ENCODE measurements at regions not wholly inside any gene's neighbourhood (a gene's known extent, or its start where the extent isn't known, plus 50 kb on each side); places are given as distances from the start of the nearest gene placed in this dataset.

- ChIA-PET POLR2A (no interaction called here), CTCF (no interaction called here)
- H3K27me3 Mint-ChIP-seq (ENCODE audit: low read depth), result no peaks in the 10 kb centered on the region
- ATAC-seq (no peak), DNase-seq (no peak)
- no peaks in the 10 kb centered on the region for H3K9me3 Mint-ChIP-seq (ENCODE audit: insufficient read depth)
- no peaks in the 10 kb centered on the region for H3K36me3 Mint-ChIP-seq (ENCODE audit: low read depth)
- H3K4me1 Mint-ChIP-seq (ENCODE audit: low read depth), result no peaks in the 10 kb centered on the region
- no peak overlapping the region for H3K27ac Mint-ChIP-seq
- no peak overlapping the region for H3K4me3 Mint-ChIP-seq
These were observed 377.9 kb downstream of the SLC4A3 start for GRCh38 chr2:220005362-220005761.

- H3K27ac Mint-ChIP-seq, result no peak overlapping the region
- H3K36me3 Mint-ChIP-seq (ENCODE audit: low read depth), result no peaks in the 10 kb centered on the region
- H3K27me3 Mint-ChIP-seq (ENCODE audit: low read depth), result no peaks in the 10 kb centered on the region
- ATAC-seq (no peak), DNase-seq (no peak)
- POLR2A ChIA-PET, result no interaction called here
- CTCF ChIA-PET, result no interaction called here
- H3K4me3 Mint-ChIP-seq, result no peak overlapping the region
- no peaks in the 10 kb centered on the region for H3K9me3 Mint-ChIP-seq (ENCODE audit: insufficient read depth)
- H3K4me1 Mint-ChIP-seq (ENCODE audit: low read depth), result no peaks in the 10 kb centered on the region
These were observed 378.8 kb downstream of the SLC4A3 start for GRCh38 chr2:220006152-220006621.

GRCh38 chr2:220011859-220012258, 384.4 kb downstream of the SLC4A3 start:
- CTCF ChIA-PET, result no interaction called here
- Mint-ChIP-seq H3K4me3 (no peak overlapping the region), H3K9me3 (ENCODE audit: insufficient read depth) (no peaks in the 10 kb centered on the region), H3K36me3 (ENCODE audit: low read depth) (no peaks in the 10 kb centered on the region), H3K27ac (no peak overlapping the region), H3K4me1 (ENCODE audit: low read depth) (no peaks in the 10 kb centered on the region), H3K27me3 (ENCODE audit: low read depth) (no peaks in the 10 kb centered on the region)
- DNase-seq (no peak), ATAC-seq (no peak)
- POLR2A ChIA-PET, result no interaction called here

GRCh38 chr2:220014961-220015360, 387.5 kb downstream of the SLC4A3 start:
- no peak for DNase-seq
- Mint-ChIP-seq H3K4me3 (no peak overlapping the region), H3K27me3 (ENCODE audit: low read depth) (no peaks in the 10 kb centered on the region), H3K9me3 (ENCODE audit: insufficient read depth) (no peaks in the 10 kb centered on the region), H3K36me3 (ENCODE audit: low read depth) (no peaks in the 10 kb centered on the region), H3K27ac (no peak overlapping the region), H3K4me1 (ENCODE audit: low read depth) (no peaks in the 10 kb centered on the region)
- POLR2A ChIA-PET, result no interaction called here
- CTCF ChIA-PET, result no interaction called here
- no peak for ATAC-seq

GRCh38 chr2:220015576-220015975, 388.1 kb downstream of the SLC4A3 start:
- no peak for DNase-seq
- Mint-ChIP-seq H3K27ac (no peak overlapping the region), H3K4me1 (ENCODE audit: low read depth) (no peaks in the 10 kb centered on the region), H3K4me3 (no peak overlapping the region), H3K27me3 (ENCODE audit: low read depth) (no peaks in the 10 kb centered on the region), H3K9me3 (ENCODE audit: insufficient read depth) (no peaks in the 10 kb centered on the region), H3K36me3 (ENCODE audit: low read depth) (no peaks in the 10 kb centered on the region)
- ATAC-seq, result no peak
- CTCF ChIA-PET, result no interaction called here
- POLR2A ChIA-PET, result no interaction called here

GRCh38 chr2:220025207-220025606, 397.8 kb downstream of the SLC4A3 start:
- Mint-ChIP-seq H3K27me3 (ENCODE audit: low read depth) (no peaks in the 10 kb centered on the region), H3K4me3 (no peak overlapping the region), H3K9me3 (ENCODE audit: insufficient read depth) (no peaks in the 10 kb centered on the region), H3K4me1 (ENCODE audit: low read depth) (no peaks in the 10 kb centered on the region), H3K27ac (no peak overlapping the region), H3K36me3 (ENCODE audit: low read depth) (no peaks in the 10 kb centered on the region)
- ChIA-PET CTCF (no interaction called here), POLR2A (no interaction called here)
- no peak for DNase-seq
- no peak for ATAC-seq

- no peaks in the 10 kb centered on the region for H3K27me3 Mint-ChIP-seq (ENCODE audit: low read depth)
- H3K4me3 Mint-ChIP-seq, result no peak overlapping the region
- no peaks in the 10 kb centered on the region for H3K36me3 Mint-ChIP-seq (ENCODE audit: low read depth)
- ChIA-PET POLR2A (no interaction called here), CTCF (no interaction called here)
- ATAC-seq (no peak), DNase-seq (no peak)
- no peaks in the 10 kb centered on the region for H3K9me3 Mint-ChIP-seq (ENCODE audit: insufficient read depth)
- no peaks in the 10 kb centered on the region for H3K4me1 Mint-ChIP-seq (ENCODE audit: low read depth)
- H3K27ac Mint-ChIP-seq, result no peak overlapping the region
These were observed 401.6 kb downstream of the SLC4A3 start for GRCh38 chr2:220029013-220029412.

- H3K36me3 Mint-ChIP-seq (ENCODE audit: low read depth), result no peaks in the 10 kb centered on the region
- DNase-seq (no peak), ATAC-seq (no peak)
- POLR2A ChIA-PET, result no interaction called here
- H3K27ac Mint-ChIP-seq, result no peak overlapping the region
- no peaks in the 10 kb centered on the region for H3K27me3 Mint-ChIP-seq (ENCODE audit: low read depth)
- CTCF ChIA-PET, result no interaction called here
- H3K4me3 Mint-ChIP-seq, result no peak overlapping the region
- no peaks in the 10 kb centered on the region for H3K4me1 Mint-ChIP-seq (ENCODE audit: low read depth)
- H3K9me3 Mint-ChIP-seq (ENCODE audit: insufficient read depth), result no peaks in the 10 kb centered on the region
These were observed 406.1 kb downstream of the SLC4A3 start for GRCh38 chr2:220033546-220033945.

- no peak overlapping the region for H3K27ac Mint-ChIP-seq
- POLR2A ChIA-PET, result no interaction called here
- no peak for ATAC-seq
- H3K4me1 Mint-ChIP-seq (ENCODE audit: low read depth), result no peaks in the 10 kb centered on the region
- no peaks in the 10 kb centered on the region for H3K9me3 Mint-ChIP-seq (ENCODE audit: insufficient read depth)
- DNase-seq, result no peak
- H3K27me3 Mint-ChIP-seq (ENCODE audit: low read depth), result no peaks in the 10 kb centered on the region
- H3K36me3 Mint-ChIP-seq (ENCODE audit: low read depth), result no peaks in the 10 kb centered on the region
- no peak overlapping the region for H3K4me3 Mint-ChIP-seq
- CTCF ChIA-PET, result no interaction called here
These were observed 407.1 kb downstream of the SLC4A3 start for GRCh38 chr2:220034426-220035130.

- H3K4me3 Mint-ChIP-seq, result no peak overlapping the region
- no peak overlapping the region for H3K27ac Mint-ChIP-seq
- H3K9me3 Mint-ChIP-seq (ENCODE audit: insufficient read depth), result no peaks in the 10 kb centered on the region
- H3K4me1 Mint-ChIP-seq (ENCODE audit: low read depth), result no peaks in the 10 kb centered on the region
- ATAC-seq (no peak), DNase-seq (no peak)
- CTCF ChIA-PET, result no interaction called here
- no peaks in the 10 kb centered on the region for H3K27me3 Mint-ChIP-seq (ENCODE audit: low read depth)
- POLR2A ChIA-PET, result no interaction called here
- H3K36me3 Mint-ChIP-seq (ENCODE audit: low read depth), result no peaks in the 10 kb centered on the region
These were observed 409.0 kb downstream of the SLC4A3 start for GRCh38 chr2:220036431-220036830.

GRCh38 chr2:220040346-220040745, 412.9 kb downstream of the SLC4A3 start:
- no peaks in the 10 kb centered on the region for H3K27me3 Mint-ChIP-seq (ENCODE audit: low read depth)

GRCh38 chr2:220041447-220041846, 414.0 kb downstream of the SLC4A3 start:
- ATAC-seq, result no peak

More at GRCh38 chr2:220040346-220040745, 412.9 kb downstream of the SLC4A3 start:
- ChIA-PET CTCF (interaction anchor here (0.7 kb wide), 1 partner anchor 15 kb away, joined by 3 read pairs; no protein-coding TSS in a partner anchor), POLR2A (no interaction called here)
- ATAC-seq (no peak), DNase-seq (no peak)
- Mint-ChIP-seq H3K9me3 (ENCODE audit: insufficient read depth) (no peaks in the 10 kb centered on the region), H3K36me3 (ENCODE audit: low read depth) (no peaks in the 10 kb centered on the region), H3K4me3 (no peak overlapping the region), H3K27ac (no peak overlapping the region), H3K4me1 (ENCODE audit: low read depth) (no peaks in the 10 kb centered on the region)

More at GRCh38 chr2:220041447-220041846, 414.0 kb downstream of the SLC4A3 start:
- Mint-ChIP-seq H3K4me3 (no peak overlapping the region), H3K27me3 (ENCODE audit: low read depth) (no peaks in the 10 kb centered on the region), H3K36me3 (ENCODE audit: low read depth) (no peaks in the 10 kb centered on the region), H3K27ac (no peak overlapping the region), H3K4me1 (ENCODE audit: low read depth) (no peaks in the 10 kb centered on the region), H3K9me3 (ENCODE audit: insufficient read depth) (no peaks in the 10 kb centered on the region)
- no peak for DNase-seq
- POLR2A ChIA-PET, result no interaction called here
- CTCF ChIA-PET, result no interaction called here
